ENCODE measurements at regions not wholly inside any gene's neighbourhood (a gene's known extent, or its start where the extent isn't known, plus 50 kb on each side); places are given as distances from the start of the nearest gene placed in this dataset.

GRCh38 chr4:10781805-10782204 is 97.2 kb upstream of the CLNK start:
- TF ChIP-seq CTCF (conservative IDR thresholded peaks at IDR 0.05; ENCODE audit: low read depth, low read length) (no peak), SMC3 (IDR thresholded peaks at IDR 0.05; ENCODE audit: low read depth, low read length) (no peak), BHLHE40 (IDR thresholded peaks at IDR 0.05; ENCODE audit: low read depth, low read length) (no peak), USF2 (IDR thresholded peaks at IDR 0.05; ENCODE audit: low read depth, low read length) (no peak), POLR2A (IDR thresholded peaks at IDR 0.05; ENCODE audit: low read depth, low read length) (no peak)

All from IMR-90 (cell line).